Hepatocyte (in vitro differentiated cells): ENCODE measurements at regions not wholly inside any gene's neighbourhood (a gene's known extent, or its start where the extent isn't known, plus 50 kb on each side); places are given as distances from the start of the nearest gene placed in this dataset.

ENCODE experiments used
- EZH2 ChIP-seq: fragments of 200-600 bp; sonication (generic); IDR thresholded peaks from 2 replicates; pipeline ENCODE4 v1.6.1; 2016; ENCODE audit warnings: antibody characterized with exemption, mild to moderate bottlenecking, borderline replicate concordance
- TF ChIP-seq, protein P1 (sequence below): fragments of 200-600 bp; sonication (generic); IDR thresholded peaks from 2 replicates; pipeline ENCODE4 v1.5.1; 2016; ENCODE audit warnings: antibody characterized with exemption, mild to moderate bottlenecking; ENCODE audit not compliant: poor library complexity

DNA sequence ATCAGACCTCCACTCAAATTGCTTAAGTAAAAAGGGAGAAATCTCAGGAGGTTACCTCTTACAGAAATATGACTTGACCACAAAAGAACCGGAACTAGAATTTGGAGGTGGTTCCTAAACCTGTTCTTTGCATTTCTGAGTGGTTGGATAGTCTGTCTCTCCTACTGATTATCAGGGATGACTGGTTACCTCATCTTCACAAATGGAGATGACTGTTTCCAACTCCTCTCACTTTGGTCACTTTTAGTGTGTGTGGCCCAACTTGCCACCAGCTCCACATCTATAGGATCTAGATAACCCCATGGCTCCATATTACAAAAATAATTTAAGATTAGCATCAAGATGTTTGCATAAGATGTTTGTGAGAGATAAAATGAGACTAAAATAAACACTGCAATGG, 95.5 kb downstream of the CCDC71L start:
- TF ChIP-seq, protein P1, sequence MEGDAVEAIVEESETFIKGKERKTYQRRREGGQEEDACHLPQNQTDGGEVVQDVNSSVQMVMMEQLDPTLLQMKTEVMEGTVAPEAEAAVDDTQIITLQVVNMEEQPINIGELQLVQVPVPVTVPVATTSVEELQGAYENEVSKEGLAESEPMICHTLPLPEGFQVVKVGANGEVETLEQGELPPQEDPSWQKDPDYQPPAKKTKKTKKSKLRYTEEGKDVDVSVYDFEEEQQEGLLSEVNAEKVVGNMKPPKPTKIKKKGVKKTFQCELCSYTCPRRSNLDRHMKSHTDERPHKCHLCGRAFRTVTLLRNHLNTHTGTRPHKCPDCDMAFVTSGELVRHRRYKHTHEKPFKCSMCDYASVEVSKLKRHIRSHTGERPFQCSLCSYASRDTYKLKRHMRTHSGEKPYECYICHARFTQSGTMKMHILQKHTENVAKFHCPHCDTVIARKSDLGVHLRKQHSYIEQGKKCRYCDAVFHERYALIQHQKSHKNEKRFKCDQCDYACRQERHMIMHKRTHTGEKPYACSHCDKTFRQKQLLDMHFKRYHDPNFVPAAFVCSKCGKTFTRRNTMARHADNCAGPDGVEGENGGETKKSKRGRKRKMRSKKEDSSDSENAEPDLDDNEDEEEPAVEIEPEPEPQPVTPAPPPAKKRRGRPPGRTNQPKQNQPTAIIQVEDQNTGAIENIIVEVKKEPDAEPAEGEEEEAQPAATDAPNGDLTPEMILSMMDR = no peak
- TF ChIP-seq EZH2 = no peak
